HG03558 (cell line): ENCODE measurements at regions not wholly inside any gene's neighbourhood (a gene's known extent, or its start where the extent isn't known, plus 50 kb on each side); places are given as distances from the start of the nearest gene placed in this dataset.

Source experiments
- ATAC-seq: cut with Tn5 transposase; IDR thresholded peaks from one replicate; pipeline ENCODE4 v1.9.1; 2021; ENCODE audit warnings: moderate number of reproducible peaks; ENCODE audit not compliant: unreplicated experiment; ENCODE audit errors: extremely low read depth

DNA sequence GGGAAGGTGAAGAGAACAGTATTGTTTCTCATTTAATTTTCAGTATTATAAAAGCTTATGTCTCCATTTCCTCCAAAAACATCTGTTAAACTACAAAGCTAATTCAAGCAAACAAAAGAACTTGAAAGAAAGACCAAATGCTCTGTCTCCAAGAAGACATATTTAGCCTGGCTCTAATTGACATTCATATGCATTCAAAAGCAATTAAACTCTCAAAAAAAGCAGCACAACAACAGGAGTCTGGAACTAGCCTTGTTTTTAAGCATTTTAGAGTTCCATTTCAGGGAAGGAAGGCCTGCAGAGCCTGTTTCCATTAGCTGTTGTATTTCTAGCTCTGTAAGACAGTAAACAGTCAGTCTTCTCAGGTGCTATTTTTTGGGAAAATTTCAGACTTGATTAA, 447.9 kb downstream of the TDRD15 start:
- ATAC-seq, result no peak

DNA sequence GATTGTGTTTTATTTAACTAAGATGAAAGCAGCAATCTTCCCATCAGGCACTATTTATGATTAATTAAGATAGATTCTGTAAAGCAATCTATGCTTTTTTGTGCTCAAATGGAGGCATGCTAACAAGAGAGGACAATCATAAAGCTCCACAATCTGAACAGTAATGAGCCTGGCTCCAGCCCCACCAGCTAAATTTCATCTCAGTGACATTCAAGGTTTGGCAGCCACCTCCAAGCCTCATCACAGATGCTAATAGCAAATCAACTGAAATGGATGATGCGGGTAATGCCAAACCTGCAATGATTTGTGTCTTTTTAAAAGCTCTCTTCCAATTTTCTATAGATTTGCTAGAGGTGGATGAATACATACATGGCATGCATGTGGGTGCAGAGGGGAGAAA, 456.6 kb downstream of the TDRD15 start:
- no peak for ATAC-seq

DNA sequence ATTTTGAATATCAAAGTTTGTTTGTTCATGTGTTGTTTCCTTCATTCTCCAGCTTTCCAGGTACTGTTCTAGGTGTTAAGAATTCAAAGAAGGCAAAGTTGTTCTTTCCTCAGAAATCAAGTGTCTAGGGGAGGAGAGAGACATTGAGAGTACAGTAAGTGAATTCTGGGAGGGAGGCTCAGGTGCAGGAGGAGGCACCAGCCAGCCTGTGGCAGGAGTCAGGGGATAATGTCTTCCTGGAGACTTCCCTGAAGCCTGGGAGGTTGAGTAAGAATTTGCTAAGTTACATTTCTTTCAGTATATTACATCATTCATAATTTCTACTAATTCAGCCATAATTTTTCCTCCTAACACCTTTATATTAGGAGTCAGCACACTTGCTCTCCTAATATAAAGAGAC, 462.1 kb downstream of the TDRD15 start:
- no peak for ATAC-seq

DNA sequence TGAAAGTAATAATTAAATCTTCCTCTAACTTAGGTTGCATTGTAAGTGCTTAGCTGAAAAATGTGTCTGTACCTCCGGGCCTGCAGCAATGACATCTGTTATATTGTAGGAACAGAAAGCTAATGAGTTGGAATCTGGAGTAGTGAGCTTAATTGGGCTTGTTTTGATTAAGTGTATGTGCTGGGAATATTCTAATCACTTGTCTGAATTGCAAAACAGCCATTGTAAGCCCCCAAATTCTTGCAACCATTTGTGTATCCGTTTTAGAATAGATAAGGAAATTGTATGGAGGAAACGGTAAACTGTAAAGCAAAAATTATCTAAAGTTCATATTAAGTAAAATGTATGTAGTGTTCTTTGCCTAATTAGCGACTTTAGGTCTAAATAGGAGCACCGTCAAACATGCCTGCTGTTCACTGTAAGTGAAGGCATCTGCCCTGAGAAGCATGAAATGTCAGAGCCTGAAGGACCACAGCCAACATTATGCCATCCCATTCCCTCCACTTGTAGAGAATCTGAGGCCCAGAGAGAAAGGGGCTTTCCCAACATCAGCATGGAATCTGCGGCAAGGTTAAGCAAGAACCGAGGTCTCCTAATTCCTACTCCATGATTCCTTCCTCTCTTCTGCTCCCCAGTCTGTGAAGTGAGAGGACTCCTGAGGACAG, 466.4 kb downstream of the TDRD15 start:
- no peak for ATAC-seq

DNA sequence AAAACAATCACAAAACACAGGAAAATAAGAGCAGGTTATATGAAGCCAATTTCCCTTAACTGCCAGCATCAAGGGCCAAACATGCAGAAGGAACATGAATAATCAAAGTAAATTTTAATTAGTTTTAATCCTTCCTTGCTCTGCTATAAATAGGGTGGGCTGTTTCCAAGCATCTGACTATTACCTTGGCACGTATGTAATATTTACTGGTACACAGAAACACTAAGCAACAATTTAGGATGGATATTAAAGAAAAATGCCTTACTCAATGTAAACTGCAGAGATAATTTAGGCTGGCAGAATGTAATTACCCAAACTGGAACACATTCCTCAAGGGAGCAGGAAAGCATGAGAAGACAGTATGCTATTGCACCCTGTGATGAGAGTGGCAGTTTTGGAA, 468.2 kb downstream of the TDRD15 start:
- ATAC-seq, result no peak

DNA sequence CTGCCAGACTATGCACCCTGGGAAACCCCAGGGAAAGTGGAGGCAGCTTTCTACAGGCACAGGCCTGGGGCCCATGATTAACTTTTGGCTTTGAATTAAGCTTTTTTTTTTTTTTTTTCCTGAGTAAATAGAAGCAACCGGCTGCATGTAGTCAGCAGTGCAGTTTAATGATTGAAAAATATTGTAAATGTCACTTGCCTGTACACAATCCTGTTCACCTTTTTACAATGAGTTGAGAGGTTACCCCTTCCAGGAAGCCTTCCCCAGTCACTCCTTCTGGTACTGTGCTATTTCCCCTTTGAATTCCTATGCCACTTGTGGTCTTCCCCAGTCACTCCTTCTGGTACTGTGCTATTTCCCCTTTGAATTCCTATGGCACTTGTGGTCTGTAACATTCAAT, 475.6 kb downstream of the TDRD15 start:
- ATAC-seq, result no peak

DNA sequence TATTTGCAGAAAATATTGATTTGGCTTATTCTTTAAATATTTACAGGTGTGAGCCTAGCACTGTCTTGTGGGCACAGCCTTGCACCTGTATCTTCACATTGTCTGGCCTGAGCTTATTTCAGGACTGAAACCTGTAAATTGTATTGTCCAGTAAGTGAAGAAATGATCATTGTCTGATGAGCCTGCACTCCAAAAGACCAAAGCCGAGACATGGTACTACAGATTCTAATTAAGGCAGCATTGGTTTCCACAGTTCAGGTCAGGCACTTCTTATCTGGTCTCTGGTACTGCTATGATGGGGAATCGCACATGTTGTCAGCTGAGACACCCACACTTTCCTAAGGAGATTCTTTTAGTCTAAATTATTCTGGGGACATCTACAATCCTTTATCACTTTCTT, 479.0 kb downstream of the TDRD15 start:
- ATAC-seq, result no peak

DNA sequence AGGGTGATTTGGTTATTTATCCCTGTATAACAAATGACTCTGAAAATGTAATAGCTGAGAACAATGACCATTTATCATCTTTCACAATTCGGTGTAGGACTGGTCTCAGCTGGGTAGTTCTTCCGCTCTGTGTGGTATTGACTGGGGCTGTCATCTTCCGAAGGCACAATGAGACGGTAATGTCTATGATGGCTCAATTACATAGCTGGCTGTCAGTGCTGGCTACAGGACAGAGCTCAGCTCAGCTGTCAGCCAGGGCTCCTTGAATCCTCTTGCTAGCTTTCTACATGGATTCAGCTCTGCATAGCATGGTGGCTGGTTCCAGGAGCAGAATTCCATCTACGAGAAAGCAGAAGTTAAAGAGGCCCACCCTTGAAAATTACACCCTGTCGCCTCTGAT, 483.8 kb downstream of the TDRD15 start:
- no peak for ATAC-seq

DNA sequence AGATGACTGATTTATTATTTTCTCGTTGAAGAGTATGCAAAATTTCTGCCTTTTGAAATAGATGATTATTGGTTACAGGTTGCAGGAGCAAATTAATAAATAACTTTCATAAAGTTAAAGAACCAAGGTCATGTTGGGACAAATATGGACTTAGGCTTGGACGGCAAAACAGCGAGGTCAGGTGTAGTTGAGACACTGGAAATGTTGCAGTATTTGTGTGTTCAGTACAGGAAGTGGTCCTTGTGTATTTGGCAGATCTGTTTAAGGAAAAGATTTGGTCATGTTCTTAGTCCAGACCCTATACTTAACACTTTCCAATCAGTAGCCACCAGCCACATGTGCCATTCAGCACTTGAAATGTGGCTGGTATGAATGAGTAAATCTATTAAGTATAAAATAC, 486.5 kb downstream of the TDRD15 start:
- no peak for ATAC-seq

DNA sequence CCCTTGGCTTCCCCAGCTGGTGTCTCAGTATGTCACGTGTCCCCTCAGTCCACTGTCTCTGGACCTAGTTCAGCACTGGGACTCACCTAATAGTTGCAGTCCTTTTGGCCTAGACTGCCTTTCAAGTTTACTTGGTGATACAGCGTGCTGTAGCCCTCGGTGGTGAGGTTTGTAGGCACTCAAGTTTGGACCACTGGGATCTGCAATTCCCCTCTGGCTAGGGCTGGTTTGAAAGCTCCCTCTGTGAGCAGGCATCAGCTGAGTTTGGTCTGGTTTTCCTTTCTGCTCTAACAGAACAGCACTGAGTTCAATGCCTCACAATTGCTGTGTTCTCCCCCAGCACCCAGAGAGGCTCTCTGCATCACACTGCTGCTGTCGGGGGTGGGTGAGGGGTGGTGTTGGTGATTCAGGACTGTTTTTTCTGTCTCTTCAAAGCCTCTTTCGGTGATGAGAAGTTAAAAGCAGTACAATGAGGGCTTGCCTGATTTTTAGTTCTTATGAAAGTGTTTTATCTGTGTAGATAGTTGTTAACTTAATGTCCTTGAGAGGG, 494.2 kb downstream of the TDRD15 start:
- no peak for ATAC-seq

DNA sequence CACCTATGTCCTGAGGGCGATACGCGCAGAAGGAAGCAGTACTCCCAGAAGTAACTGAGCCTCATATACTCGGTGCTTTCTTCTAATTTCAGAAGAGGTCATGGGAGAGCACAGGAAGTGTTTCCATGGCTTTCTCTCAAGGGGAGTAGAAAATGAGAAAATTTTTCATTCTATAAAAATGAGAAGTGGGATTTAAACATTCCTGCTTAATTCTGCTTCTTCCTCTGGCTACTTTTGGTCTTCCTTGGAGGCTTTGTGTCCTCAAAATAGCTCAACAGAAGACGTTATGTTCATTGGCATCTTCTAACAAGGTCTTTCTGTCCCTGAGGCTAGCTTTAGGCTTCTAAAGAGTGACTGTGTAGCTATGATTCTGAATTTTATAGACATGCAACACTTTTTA, 497.0 kb downstream of the TDRD15 start:
- no peak for ATAC-seq

DNA sequence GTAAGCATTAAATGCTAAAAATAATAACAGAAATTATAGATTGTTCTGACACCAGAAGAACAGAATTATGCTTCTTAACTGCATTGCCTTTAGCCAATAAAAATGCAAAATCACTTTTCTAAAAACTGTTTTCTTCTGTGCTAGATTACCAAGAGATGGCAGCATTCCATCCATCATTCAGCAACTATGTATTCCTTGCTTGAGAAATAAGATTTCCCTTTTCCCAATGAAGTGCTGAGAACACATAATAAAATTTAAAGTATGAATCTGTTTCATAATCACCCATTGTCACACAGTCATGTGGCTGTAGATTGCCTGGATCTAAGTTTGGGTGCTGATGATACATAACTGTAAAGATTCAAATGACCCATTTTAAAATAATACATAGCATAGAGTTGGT, 504.2 kb downstream of the TDRD15 start:
- no peak for ATAC-seq

DNA sequence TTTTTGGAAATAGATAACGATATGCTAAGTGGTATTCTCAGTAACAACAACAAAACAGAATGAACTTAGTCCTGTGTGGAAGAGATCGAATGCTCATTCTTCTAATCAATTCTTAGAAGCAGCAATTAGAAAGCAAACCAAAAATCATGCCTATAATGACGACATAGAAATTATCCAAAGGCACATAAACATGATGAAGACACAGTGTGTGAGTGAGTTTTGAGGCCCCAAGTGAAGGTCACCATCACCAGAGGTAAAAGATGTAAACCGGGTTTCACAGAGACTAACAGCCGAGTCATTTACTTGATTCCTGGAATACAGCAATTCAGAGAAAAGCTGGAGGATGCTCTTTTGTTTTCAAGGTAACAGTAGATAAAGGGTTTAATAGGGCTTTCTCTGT, 509.2 kb downstream of the TDRD15 start:
- no peak for ATAC-seq

DNA sequence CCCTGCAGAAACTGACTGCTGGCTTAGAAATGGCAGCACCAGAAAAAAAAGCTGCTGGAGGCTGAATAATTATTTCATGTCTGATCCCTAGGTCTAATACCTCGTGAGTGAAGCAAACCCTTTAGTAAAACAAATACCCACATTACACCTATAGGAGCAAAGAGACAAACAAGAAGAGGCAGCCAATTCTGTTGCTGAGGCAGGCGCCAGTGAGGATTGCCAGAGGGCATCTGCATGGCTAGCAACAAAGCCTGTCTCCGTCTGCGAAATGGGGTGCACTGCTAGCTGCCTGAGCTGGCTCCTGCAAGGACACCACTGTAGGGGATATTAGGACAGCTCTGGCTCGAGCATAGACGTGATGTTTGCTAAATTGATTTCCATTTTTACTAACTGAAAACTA, 509.7 kb downstream of the TDRD15 start:
- ATAC-seq, result no peak

DNA sequence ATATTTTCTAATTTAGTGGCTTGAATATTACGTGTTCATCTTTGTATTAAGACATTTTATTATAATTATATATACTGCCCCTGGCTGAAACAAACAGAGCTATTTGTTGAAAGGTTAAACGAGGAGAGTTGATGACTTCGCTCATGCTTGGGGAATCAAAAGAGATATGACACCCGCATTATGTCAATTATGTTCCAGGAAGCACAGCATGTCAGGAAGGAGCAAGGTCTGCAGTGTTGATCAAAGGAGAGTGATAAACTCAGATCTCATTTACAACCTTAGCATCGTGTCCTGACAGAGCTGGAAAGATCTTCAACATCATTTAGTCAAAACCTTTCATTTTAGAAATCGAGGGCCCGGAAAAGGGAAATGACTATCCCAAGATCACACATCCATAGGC, 510.1 kb downstream of the TDRD15 start:
- ATAC-seq, result no peak

DNA sequence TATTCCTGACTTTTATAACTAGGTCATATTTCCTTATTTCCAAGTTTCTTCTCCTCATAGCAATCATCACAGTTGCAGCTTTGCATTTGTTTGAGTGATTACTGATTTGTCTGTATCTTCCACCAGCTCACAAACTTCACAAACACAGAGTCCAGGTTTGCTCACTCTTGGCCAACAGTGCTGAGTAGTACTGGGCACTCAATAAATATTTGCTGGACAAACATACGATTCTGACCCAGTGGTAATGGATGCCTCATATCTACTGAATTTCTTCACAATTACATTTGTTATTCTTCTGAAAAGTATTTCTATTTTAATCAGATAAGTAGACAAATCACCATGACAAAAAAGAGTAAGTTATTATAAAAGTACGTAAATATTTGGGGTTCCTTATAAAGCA, 516.3 kb downstream of the TDRD15 start:
- ATAC-seq, result no peak

DNA sequence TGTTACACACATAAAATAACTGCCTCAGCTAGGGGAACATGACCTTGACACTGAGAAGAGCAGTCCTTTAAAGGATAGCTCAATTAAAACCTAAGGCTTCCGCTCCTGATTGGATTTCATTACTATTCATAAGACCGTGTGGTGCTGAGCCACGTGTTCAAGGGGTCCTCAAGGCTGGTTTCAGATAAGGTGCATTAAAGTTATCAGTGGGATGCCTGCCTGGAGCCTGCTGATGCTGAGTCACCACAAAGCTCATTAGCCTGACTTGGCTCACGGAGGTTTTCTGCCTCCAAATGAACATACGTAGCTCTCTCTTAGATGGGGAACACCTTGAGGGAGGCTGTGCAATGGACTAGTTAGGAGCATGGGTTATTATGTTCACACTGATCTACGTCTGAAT, 518.9 kb downstream of the TDRD15 start:
- no peak for ATAC-seq

DNA sequence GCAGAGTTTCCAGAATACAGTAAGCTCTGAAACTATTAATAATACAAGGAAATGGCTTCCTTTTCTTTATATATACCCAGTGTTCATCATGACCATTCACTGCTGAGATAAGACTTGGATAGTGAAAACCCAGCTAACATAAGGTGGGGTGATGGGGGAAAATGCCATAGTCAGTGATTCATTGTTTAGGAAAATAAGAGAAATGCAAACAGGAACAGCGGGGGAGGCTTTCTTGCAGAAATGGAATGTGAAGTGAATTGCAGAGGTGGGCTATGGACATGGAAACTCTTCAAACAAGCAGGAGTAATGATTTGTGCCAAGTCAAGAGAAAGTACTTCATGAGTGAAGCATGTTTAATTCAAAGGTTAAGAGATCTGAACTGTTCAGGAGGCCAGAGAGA, 519.4 kb downstream of the TDRD15 start:
- ATAC-seq, result no peak

DNA sequence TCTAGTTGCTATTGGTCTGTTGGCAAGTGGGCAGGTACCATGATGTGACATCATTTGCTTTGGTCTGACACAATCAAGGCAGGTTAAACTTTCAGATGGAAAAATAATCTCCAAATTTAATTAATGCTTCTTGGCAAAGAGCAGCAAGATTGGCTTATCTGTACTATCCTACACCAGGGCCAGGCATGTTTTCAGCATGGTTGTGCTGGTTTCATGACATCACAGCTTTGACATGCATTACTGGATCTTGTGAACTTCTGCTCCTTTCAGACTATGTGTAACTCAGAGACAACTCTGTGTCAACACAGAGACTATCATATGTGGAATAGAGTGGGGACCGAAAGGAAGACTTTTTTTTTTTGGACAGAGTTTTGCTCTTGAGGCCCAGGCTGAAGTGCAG, 520.5 kb downstream of the TDRD15 start:
- ATAC-seq, result no peak

DNA sequence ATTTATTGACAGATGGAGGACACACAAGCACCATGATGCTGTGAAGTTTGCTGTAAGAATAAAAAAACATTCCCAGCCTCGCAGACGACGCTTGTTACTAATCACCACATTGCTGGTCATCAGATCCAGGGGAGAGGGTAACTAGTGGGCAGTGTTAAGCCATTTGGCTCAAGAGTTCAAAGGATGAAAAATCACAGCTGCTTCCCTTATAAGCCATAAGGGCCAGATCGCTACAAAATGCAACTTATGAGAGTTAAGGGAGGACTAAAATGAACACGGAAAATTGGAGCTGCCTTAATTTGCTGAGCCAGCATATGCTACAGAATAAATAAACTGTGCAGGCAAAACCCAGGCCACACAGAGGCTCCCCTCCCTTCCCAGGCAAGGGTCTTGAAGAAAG, 522.6 kb downstream of the TDRD15 start:
- no peak for ATAC-seq

DNA sequence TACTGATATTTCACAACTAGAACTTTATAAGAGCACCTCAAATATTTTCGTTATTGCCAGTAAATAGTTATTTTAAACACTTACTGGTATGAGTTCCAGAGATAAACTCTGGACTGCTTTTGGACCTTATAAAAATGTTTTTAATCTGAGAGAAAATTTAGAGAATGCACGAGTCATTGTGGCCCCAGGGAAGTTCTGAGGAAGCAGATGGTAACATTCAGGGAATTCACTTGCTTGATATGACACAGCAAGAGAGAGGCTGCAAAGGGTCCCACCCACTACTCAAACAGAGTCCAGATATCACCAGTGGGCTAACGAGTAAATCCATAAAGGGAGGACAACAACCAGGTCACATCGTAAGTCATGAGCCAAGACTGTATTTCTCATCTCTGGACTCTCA, 526.8 kb downstream of the TDRD15 start:
- no peak for ATAC-seq

DNA sequence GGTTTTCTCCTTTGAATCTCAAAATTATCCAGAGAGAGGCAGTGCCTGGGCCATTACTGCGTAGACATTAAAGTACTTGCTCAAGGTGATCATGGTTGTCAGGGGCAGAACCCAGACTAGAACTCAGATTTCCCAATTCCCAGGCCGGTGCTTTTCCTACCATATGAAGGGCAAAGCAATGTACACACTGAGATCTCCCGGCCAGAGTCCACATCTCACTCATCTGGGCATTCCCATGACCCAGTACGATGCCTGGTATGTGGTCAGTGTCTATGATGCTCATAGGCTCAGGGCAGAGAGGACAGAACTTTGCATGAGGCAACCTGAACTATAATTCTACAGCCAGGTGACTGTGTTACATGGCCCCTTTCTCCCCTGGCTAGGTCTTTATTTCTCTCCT, 531.4 kb downstream of the TDRD15 start:
- no peak for ATAC-seq
